ENCODE measurements at regions not wholly inside any gene's neighbourhood (a gene's known extent, or its start where the extent isn't known, plus 50 kb on each side); places are given as distances from the start of the nearest gene placed in this dataset.

DNA sequence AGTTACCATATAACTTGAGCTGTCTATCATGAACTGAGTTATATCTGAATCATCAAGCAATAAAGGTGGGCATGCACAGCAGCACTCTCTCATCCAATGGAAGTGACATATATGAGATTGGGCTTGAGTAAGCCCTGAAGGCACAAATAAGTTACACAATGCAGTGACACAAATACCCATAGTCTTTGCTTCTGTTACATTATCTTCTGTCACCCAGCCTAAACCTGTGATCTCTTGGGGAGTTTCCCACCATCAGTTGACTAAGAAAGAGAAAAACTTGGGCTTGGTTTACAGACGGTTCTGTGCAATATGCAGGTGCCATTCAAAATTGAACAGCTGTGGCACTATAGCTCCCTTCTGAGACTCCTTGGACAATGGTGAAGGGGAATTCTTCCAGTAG lies 138.8 kb upstream of the IL15 start:
- TF ChIP-seq, protein P1, sequence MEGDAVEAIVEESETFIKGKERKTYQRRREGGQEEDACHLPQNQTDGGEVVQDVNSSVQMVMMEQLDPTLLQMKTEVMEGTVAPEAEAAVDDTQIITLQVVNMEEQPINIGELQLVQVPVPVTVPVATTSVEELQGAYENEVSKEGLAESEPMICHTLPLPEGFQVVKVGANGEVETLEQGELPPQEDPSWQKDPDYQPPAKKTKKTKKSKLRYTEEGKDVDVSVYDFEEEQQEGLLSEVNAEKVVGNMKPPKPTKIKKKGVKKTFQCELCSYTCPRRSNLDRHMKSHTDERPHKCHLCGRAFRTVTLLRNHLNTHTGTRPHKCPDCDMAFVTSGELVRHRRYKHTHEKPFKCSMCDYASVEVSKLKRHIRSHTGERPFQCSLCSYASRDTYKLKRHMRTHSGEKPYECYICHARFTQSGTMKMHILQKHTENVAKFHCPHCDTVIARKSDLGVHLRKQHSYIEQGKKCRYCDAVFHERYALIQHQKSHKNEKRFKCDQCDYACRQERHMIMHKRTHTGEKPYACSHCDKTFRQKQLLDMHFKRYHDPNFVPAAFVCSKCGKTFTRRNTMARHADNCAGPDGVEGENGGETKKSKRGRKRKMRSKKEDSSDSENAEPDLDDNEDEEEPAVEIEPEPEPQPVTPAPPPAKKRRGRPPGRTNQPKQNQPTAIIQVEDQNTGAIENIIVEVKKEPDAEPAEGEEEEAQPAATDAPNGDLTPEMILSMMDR (IDR thresholded peaks at IDR 0.05): no peak
- no peak for TF ChIP-seq POLR2A (IDR thresholded peaks at IDR 0.05; ENCODE audit: low read depth)
